HepG2 (cell line): ENCODE measurements at regions not wholly inside any gene's neighbourhood (a gene's known extent, or its start where the extent isn't known, plus 50 kb on each side); places are given as distances from the start of the nearest gene placed in this dataset.
A peak's percentile ranks its signal among the peaks of the same experiment; 100 is the strongest.
"Not testable (repeated sequence)": the region's sequence is repeated elsewhere in the genome, so short reads cannot be mapped to it uniquely, and the experiment has no call there.

Experiments
- CEBPG ChIP-seq: IDR thresholded peaks from 2 replicates; pipeline ENCODE4 v1.6.1; 2016
- CREM ChIP-seq, 2 experiments: sonication (generic) in 1 of 2; formaldehyde crosslinking in 1 of 2; IDR thresholded peaks; 2 replicates each; pipeline versions ENCODE4 v1.4.0 to v1.6.1; 2016 to 2020; ENCODE audit warnings: antibody characterized with exemption in 1 of 2, mild to moderate bottlenecking in 1 of 2, missing genetic modification reagents in 1 of 2
- DPF2 ChIP-seq: sonication (generic); formaldehyde crosslinking; IDR thresholded peaks from 2 replicates; pipeline ENCODE4 v1.4.0; 2020; ENCODE audit warnings: mild to moderate bottlenecking, low read depth, missing genetic modification reagents, borderline replicate concordance
- FOXJ3 ChIP-seq: sonication (generic); formaldehyde crosslinking; IDR thresholded peaks from 2 replicates; pipeline ENCODE4 v1.4.0; 2020; ENCODE audit warnings: missing genetic modification reagents, mild to moderate bottlenecking, borderline replicate concordance
- FOXO1 ChIP-seq: sonication (generic); formaldehyde crosslinking; IDR thresholded peaks from 2 replicates; pipeline ENCODE4 v1.4.0; 2020; ENCODE audit warnings: missing genetic modification reagents
- FOXP4 ChIP-seq: sonication (generic); formaldehyde crosslinking; IDR thresholded peaks from 2 replicates; pipeline ENCODE4 v1.4.0; 2020; ENCODE audit warnings: missing genetic modification reagents
- GFI1 ChIP-seq: sonication (generic); formaldehyde crosslinking; IDR thresholded peaks from 2 replicates; pipeline ENCODE4 v1.5.0; 2020; ENCODE audit warnings: missing genetic modification reagents, mild to moderate bottlenecking, borderline replicate concordance
- HDAC1 ChIP-seq: sonication (generic); formaldehyde crosslinking; IDR thresholded peaks from 2 replicates; pipeline ENCODE4 v1.5.1; 2020; ENCODE audit warnings: mild to moderate bottlenecking, missing genetic modification reagents
- LCORL ChIP-seq, 2 experiments: fragments of 450-650 bp in 1 of 2; sonication (generic) in 1 of 2; formaldehyde crosslinking in 1 of 2; IDR thresholded peaks; 2 replicates each; pipeline versions ENCODE4 v1.5.0 to v1.6.1; 2017 to 2020; ENCODE audit warnings: antibody characterized with exemption in 1 of 2, missing genetic modification reagents in 1 of 2
- MIXL1 ChIP-seq: IDR thresholded peaks from 2 replicates; pipeline ENCODE4 v1.6.1; 2016
- NFIC ChIP-seq: IDR thresholded peaks from 2 replicates; pipeline ENCODE4 v1.6.1; 2012; ENCODE audit warnings: mild to moderate bottlenecking, low read length, inconsistent platforms
- ONECUT2 ChIP-seq: sonication (generic); formaldehyde crosslinking; IDR thresholded peaks from 2 replicates; pipeline ENCODE4 v1.4.0; 2020; ENCODE audit warnings: missing genetic modification reagents
- PAXIP1 ChIP-seq: sonication (generic); formaldehyde crosslinking; conservative IDR thresholded peaks from 2 replicates; pipeline ENCODE4 v1.4.0; 2020; ENCODE audit warnings: mild to moderate bottlenecking, missing genetic modification reagents, moderate library complexity
- PHF21A ChIP-seq: sonication (generic); formaldehyde crosslinking; IDR thresholded peaks from 2 replicates; pipeline ENCODE4 v1.5.0; 2020; ENCODE audit warnings: mild to moderate bottlenecking, missing genetic modification reagents
- RCOR2 ChIP-seq: IDR thresholded peaks from 2 replicates; pipeline ENCODE4 v1.6.1; 2016; ENCODE audit warnings: missing biosample characterization, missing genetic modification reagents
- RXRB ChIP-seq: IDR thresholded peaks from 2 replicates; pipeline ENCODE4 v1.6.1; 2016; ENCODE audit warnings: borderline replicate concordance, missing genetic modification reagents, missing compliant biosample characterization
- SOX6 ChIP-seq, 2 experiments: fragments of 450-650 bp in 1 of 2; sonication (generic) in 1 of 2; formaldehyde crosslinking in 1 of 2; IDR thresholded peaks; 2 replicates each; pipeline versions ENCODE4 v1.4.0 to v1.6.1; 2017 to 2020; ENCODE audit warnings: antibody characterized with exemption in 1 of 2, mild to moderate bottlenecking in 1 of 2, missing genetic modification reagents in 1 of 2
- SP5 ChIP-seq: IDR thresholded peaks from 2 replicates; pipeline ENCODE4 v1.6.1; 2016; ENCODE audit warnings: low read depth, borderline replicate concordance
- TBX2 ChIP-seq: sonication (generic); formaldehyde crosslinking; IDR thresholded peaks from 2 replicates; pipeline ENCODE4 v1.5.0; 2020; ENCODE audit warnings: missing genetic modification reagents, mild to moderate bottlenecking, borderline replicate concordance
- TCF7 ChIP-seq: sonication (generic); IDR thresholded peaks from 2 replicates; pipeline ENCODE4 v1.6.1; 2016; ENCODE audit warnings: antibody characterized with exemption, low read depth
- TEF ChIP-seq: sonication (generic); formaldehyde crosslinking; IDR thresholded peaks from 2 replicates; pipeline ENCODE4 v1.5.0; 2020; ENCODE audit warnings: missing genetic modification reagents
- TF ChIP-seq, protein P1 (sequence below): sonication (generic); formaldehyde crosslinking; IDR thresholded peaks from 2 replicates; pipeline ENCODE4 v1.8.0; 2022; ENCODE audit warnings: missing genetic modification reagents, mild to moderate bottlenecking, moderate library complexity, borderline replicate concordance

DNA sequence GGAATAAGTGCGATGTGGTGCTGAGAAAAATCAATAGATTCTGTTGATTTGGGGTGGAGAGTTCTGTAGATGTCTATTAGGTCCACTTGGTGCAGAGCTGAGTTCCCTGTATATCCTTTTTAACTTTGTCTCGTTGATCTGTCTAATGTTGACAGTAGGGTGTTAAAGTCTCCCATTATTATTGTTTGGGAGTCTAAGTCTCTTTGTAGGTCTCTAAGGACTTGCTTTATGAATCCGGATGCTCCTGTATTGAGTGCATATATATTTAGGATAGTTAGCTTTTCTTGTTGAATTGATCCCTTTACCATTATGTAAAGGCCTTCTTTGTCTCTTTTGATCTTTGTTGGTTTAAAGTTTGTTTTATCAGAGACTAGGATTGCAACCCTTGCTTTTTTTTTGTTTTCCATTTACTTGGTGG is 170.8 kb upstream of the SLC38A2 start (continued):
- TF ChIP-seq FOXJ3 (CRISPR knock-in tag) (peak; percentile 70), CREM (IDR thresholded peaks at IDR 0.05) (peak; percentile 72), DPF2 (CRISPR knock-in tag) (0 out of 2 replicates have a peak, but pooled peaks have one; percentile 34), FOXO1 (CRISPR knock-in tag) (peak; percentile 32; the same call in 1 of the 2 replicates), CEBPG (0 out of 2 replicates have a peak, but pooled peaks have one; percentile 16), NFIC (peak; percentile 20; the same call in 1 of the 2 replicates), TBX2 (peak; percentile 82), HDAC1 (CRISPR knock-in tag) (peak; percentile 48), SOX6 (CRISPR knock-in tag; IDR thresholded peaks at IDR 0.05) (peak; percentile 93), PAXIP1 (CRISPR knock-in tag) (peak; percentile 73), GFI1 (CRISPR knock-in tag) (peak; percentile 46; the same call in 1 of the 2 replicates), LCORL (CRISPR knock-in tag; IDR thresholded peaks at IDR 0.05) (peak; percentile 52; the same call in 1 of the 2 replicates), TCF7 (peak; percentile 75; the same call in 1 of the 2 replicates), SP5 (CRISPR knock-in tag) (peak; percentile 91), MIXL1 (CRISPR knock-in tag) (0 out of 2 replicates have a peak, but pooled peaks have one; percentile 17), TEF (CRISPR knock-in tag) (0 out of 2 replicates have a peak, but pooled peaks have one; percentile 27), RXRB (CRISPR knock-in tag) (peak; percentile 49; the same call in 1 of the 2 replicates), ONECUT2 (CRISPR knock-in tag) (peak; percentile 94), PHF21A (CRISPR knock-in tag) (peak; percentile 58), FOXP4 (peak; percentile 89), RCOR2 (CRISPR knock-in tag) (peak; percentile 47; the same call in 1 of the 2 replicates)
- not testable (repeated sequence) for TF ChIP-seq CREM (CRISPR knock-in tag; IDR thresholded peaks at IDR 0.05); SOX6 (IDR thresholded peaks at IDR 0.05); LCORL (IDR thresholded peaks at IDR 0.05)
- TF ChIP-seq, protein P1, sequence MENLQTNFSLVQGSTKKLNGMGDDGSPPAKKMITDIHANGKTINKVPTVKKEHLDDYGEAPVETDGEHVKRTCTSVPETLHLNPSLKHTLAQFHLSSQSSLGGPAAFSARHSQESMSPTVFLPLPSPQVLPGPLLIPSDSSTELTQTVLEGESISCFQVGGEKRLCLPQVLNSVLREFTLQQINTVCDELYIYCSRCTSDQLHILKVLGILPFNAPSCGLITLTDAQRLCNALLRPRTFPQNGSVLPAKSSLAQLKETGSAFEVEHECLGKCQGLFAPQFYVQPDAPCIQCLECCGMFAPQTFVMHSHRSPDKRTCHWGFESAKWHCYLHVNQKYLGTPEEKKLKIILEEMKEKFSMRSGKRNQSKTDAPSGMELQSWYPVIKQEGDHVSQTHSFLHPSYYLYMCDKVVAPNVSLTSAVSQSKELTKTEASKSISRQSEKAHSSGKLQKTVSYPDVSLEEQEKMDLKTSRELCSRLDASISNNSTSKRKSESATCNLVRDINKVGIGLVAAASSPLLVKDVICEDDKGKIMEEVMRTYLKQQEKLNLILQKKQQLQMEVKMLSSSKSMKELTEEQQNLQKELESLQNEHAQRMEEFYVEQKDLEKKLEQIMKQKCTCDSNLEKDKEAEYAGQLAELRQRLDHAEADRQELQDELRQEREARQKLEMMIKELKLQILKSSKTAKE (CRISPR knock-in tag) = 0 out of 2 replicates have a peak, but pooled peaks have one; percentile 21
